Epithelial cell of proximal tubule (primary cell): ENCODE measurements at regions not wholly inside any gene's neighbourhood (a gene's known extent, or its start where the extent isn't known, plus 50 kb on each side); places are given as distances from the start of the nearest gene placed in this dataset.
"Not testable (repeated sequence)": the region's sequence is repeated elsewhere in the genome, so short reads cannot be mapped to it uniquely, and the experiment has no call there.

Experiments
- DNase-seq: peaks from one replicate; pipeline ENCODE4 v3.0.0-alpha.2; 2011; ENCODE audit warnings: low read depth
- H3K4me3 ChIP-seq: 2 replicates; pipeline ENCODE4 v1.5.1; 2011; ENCODE audit warnings: low read depth, mild to moderate bottlenecking, low read length
- CTCF ChIP-seq: conservative IDR thresholded peaks from 2 replicates; pipeline ENCODE4 v1.5.1; 2012; ENCODE audit warnings: low read depth, mild to moderate bottlenecking, low read length

DNA sequence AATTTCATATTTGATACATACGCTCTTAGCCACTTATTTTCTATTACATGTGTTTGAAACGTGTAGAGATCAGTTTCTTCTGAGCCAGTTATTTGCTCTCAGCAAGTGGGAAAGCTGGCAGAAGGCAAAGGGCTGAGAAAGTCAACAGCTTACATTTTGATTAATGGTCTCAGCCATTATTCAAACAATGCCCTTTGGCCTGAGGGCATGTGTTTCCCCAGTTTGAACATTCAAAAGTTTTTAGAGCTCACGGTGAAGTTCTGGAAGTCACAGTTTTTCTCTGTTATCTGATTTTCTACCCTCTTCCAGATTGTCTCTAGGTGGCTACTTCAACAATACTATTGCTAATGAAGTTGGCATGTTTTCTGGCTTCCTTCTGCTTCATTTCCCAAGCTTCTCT is 591.8 kb upstream of the CPEB2 start:
- no peak for DNase-seq
- no peak for TF ChIP-seq CTCF
- no peak overlapping the region for H3K4me3 ChIP-seq

GRCh38 chr4:14415146-14415545 is 587.1 kb upstream of the CPEB2 start:
- no peak overlapping the region for H3K4me3 ChIP-seq
- TF ChIP-seq CTCF = no peak
- DNase-seq = no peak

- DNase-seq = no peak
- H3K4me3 ChIP-seq = no peak overlapping the region
- TF ChIP-seq CTCF = no peak
Measured at GRCh38 chr4:14419516-14419915, 582.8 kb upstream of the CPEB2 start.

- not testable (repeated sequence) for DNase-seq, H3K4me3 ChIP-seq
Measured at GRCh38 chr4:14426297-14426696, 576.0 kb upstream of the CPEB2 start.

DNA sequence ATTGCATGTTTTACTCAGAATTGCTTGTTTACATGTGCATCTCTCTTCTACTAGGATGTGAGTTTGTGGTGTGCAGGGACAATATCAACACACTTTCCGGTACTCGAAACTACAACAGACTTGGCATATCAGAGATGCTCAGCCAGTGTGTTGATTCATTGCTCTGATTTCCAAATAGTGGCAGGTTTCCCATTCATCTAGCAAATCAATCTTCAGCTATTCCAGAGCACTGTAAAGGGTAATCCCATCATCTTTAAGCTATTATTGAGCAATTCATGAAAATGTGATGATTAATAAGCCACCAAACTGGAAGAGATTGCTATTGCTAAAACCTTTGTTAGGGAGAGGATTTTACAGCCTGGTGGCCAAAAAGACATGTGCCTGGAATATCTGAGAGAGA is 574.2 kb upstream of the CPEB2 start:
- TF ChIP-seq CTCF = no peak
- no peak overlapping the region for H3K4me3 ChIP-seq
- DNase-seq = no peak

- TF ChIP-seq CTCF = no peak
- H3K4me3 ChIP-seq = no peak overlapping the region
- no peak for DNase-seq
Measured at GRCh38 chr4:14431155-14432134, 570.8 kb upstream of the CPEB2 start.

GRCh38 chr4:14434483-14434882 is 567.8 kb upstream of the CPEB2 start:
- H3K4me3 ChIP-seq = no peak overlapping the region
- TF ChIP-seq CTCF = no peak
- no peak for DNase-seq
